ENCODE measurements at regions not wholly inside any gene's neighbourhood (a gene's known extent, or its start where the extent isn't known, plus 50 kb on each side); places are given as distances from the start of the nearest gene placed in this dataset.

GRCh38 chr6:11374036-11375010 lies 141.9 kb upstream of the NEDD9 start:
- TF ChIP-seq GATA2 (IDR thresholded peaks at IDR 0.05; ENCODE audit: low read depth, low read length), result no peak
- TF ChIP-seq GATA3 (IDR thresholded peaks at IDR 0.05; ENCODE audit: low read depth, low read length), result no peak

- no peak for TF ChIP-seq GATA3 (IDR thresholded peaks at IDR 0.05; ENCODE audit: low read depth, low read length)
- no peak for TF ChIP-seq GATA2 (IDR thresholded peaks at IDR 0.05; ENCODE audit: low read depth, low read length)
Observed at GRCh38 chr6:11373208-11373607, 140.7 kb upstream of the NEDD9 start.

- TF ChIP-seq GATA3 (IDR thresholded peaks at IDR 0.05; ENCODE audit: low read depth, low read length), result no peak
- no peak for TF ChIP-seq GATA2 (IDR thresholded peaks at IDR 0.05; ENCODE audit: low read depth, low read length)
Observed at GRCh38 chr6:11370191-11371018, 137.9 kb upstream of the NEDD9 start.

- TF ChIP-seq GATA2 (IDR thresholded peaks at IDR 0.05; ENCODE audit: low read depth, low read length), result no peak
- no peak for TF ChIP-seq GATA3 (IDR thresholded peaks at IDR 0.05; ENCODE audit: low read depth, low read length)
Observed at GRCh38 chr6:11368760-11369159, 136.3 kb upstream of the NEDD9 start.

- no peak for TF ChIP-seq GATA3 (IDR thresholded peaks at IDR 0.05; ENCODE audit: low read depth, low read length)
- no peak for TF ChIP-seq GATA2 (IDR thresholded peaks at IDR 0.05; ENCODE audit: low read depth, low read length)
Observed at GRCh38 chr6:11368264-11368663, 135.8 kb upstream of the NEDD9 start.

GRCh38 chr6:11367638-11368199 lies 135.3 kb upstream of the NEDD9 start:
- TF ChIP-seq GATA3 (IDR thresholded peaks at IDR 0.05; ENCODE audit: low read depth, low read length) (no peak), GATA2 (IDR thresholded peaks at IDR 0.05; ENCODE audit: low read depth, low read length) (no peak)

- no peak for TF ChIP-seq GATA2 (IDR thresholded peaks at IDR 0.05; ENCODE audit: low read depth, low read length)
- TF ChIP-seq GATA3 (IDR thresholded peaks at IDR 0.05; ENCODE audit: low read depth, low read length), result no peak
Observed at GRCh38 chr6:11366934-11367637, 134.6 kb upstream of the NEDD9 start.

- no peak for TF ChIP-seq GATA3 (IDR thresholded peaks at IDR 0.05; ENCODE audit: low read depth, low read length)
- no peak for TF ChIP-seq GATA2 (IDR thresholded peaks at IDR 0.05; ENCODE audit: low read depth, low read length)
Observed at GRCh38 chr6:11366183-11366933, 133.9 kb upstream of the NEDD9 start.

GRCh38 chr6:11364971-11365397 lies 132.5 kb upstream of the NEDD9 start:
- TF ChIP-seq GATA3 (IDR thresholded peaks at IDR 0.05; ENCODE audit: low read depth, low read length), result no peak
- TF ChIP-seq GATA2 (IDR thresholded peaks at IDR 0.05; ENCODE audit: low read depth, low read length), result no peak

GRCh38 chr6:11363881-11364576 lies 131.6 kb upstream of the NEDD9 start:
- no peak for TF ChIP-seq GATA3 (IDR thresholded peaks at IDR 0.05; ENCODE audit: low read depth, low read length)
- no peak for TF ChIP-seq GATA2 (IDR thresholded peaks at IDR 0.05; ENCODE audit: low read depth, low read length)

GRCh38 chr6:11362564-11362963 lies 130.1 kb upstream of the NEDD9 start:
- TF ChIP-seq GATA3 (IDR thresholded peaks at IDR 0.05; ENCODE audit: low read depth, low read length) (no peak), GATA2 (IDR thresholded peaks at IDR 0.05; ENCODE audit: low read depth, low read length) (no peak)

Data from SH-SY5Y (cell line).